ENCODE measurements at regions not wholly inside any gene's neighbourhood (a gene's known extent, or its start where the extent isn't known, plus 50 kb on each side); places are given as distances from the start of the nearest gene placed in this dataset.

DNA sequence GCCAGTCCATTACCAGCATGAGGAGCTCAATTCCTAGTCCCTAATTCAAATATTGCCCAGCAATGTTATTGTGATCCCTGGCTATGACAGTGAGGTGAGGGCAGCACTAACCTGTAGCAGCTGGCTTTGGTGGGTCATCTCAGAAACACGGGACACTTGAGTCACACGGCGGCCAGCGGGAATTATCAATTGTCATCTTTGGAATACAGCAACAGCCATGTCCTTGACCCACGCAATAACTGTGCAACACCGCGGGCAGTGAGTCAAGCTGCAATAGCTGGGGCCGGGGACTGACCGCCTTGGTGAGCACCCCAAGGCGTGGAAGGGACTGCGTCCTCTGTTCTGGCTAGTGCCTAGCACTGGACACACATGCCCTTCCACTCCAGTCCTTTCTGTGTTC lies 62.5 kb upstream of the ALDH1B1 start:
- TF ChIP-seq, protein P1, sequence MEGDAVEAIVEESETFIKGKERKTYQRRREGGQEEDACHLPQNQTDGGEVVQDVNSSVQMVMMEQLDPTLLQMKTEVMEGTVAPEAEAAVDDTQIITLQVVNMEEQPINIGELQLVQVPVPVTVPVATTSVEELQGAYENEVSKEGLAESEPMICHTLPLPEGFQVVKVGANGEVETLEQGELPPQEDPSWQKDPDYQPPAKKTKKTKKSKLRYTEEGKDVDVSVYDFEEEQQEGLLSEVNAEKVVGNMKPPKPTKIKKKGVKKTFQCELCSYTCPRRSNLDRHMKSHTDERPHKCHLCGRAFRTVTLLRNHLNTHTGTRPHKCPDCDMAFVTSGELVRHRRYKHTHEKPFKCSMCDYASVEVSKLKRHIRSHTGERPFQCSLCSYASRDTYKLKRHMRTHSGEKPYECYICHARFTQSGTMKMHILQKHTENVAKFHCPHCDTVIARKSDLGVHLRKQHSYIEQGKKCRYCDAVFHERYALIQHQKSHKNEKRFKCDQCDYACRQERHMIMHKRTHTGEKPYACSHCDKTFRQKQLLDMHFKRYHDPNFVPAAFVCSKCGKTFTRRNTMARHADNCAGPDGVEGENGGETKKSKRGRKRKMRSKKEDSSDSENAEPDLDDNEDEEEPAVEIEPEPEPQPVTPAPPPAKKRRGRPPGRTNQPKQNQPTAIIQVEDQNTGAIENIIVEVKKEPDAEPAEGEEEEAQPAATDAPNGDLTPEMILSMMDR (IDR thresholded peaks at IDR 0.05; ENCODE audit: poor library complexity) = no peak
- TF ChIP-seq EZH2phosphoT487 (IDR thresholded peaks at IDR 0.05; ENCODE audit: low read depth, severe bottlenecking, unreplicated experiment) (no peak), EZH2 (IDR thresholded peaks at IDR 0.05; ENCODE audit: borderline replicate concordance) (no peak)
